RCC 7860 (cell line): ENCODE measurements at regions not wholly inside any gene's neighbourhood (a gene's known extent, or its start where the extent isn't known, plus 50 kb on each side); places are given as distances from the start of the nearest gene placed in this dataset.
A peak's percentile ranks its signal among the peaks of the same experiment; 100 is the strongest.
"Not testable (repeated sequence)": the region's sequence is repeated elsewhere in the genome, so short reads cannot be mapped to it uniquely, and the experiment has no call there.

Source experiments
- DNase-seq: peaks from one replicate; pipeline ENCODE4 v3.0.0-alpha.2; 2015; ENCODE audit warnings: low spot score
- FAIRE-seq: peaks from 2 replicates; lab custom pipeline; 2012; peaks lifted over from hg19 to GRCh38; lab: Jason Lieb, UNC

- FAIRE-seq = peak; percentile 20
- peak; percentile 40 for DNase-seq
These were observed 115.0 kb upstream of the SHISA3 start for GRCh38 chr4:42282081-42282901.

DNA sequence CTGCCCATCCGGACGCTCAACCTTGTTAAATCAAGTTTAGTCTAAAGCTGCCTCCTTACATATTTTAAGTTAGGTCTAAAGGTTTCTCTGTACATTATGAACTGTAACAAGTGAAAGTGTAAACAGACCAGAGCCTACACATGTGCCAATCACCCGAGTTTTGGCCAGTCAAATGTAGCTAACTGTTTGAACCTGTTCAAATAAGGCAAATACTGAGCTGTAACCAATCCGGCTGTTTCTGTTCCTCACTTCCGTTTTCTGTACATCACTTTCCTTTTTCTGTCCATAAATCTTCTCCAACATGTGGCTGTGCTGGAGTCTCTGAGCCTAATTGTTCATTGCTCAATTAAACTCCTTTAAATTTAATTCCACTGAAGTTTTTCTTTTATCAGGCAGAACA, 113.3 kb upstream of the SHISA3 start:
- no peak for FAIRE-seq
- DNase-seq = no peak

DNA sequence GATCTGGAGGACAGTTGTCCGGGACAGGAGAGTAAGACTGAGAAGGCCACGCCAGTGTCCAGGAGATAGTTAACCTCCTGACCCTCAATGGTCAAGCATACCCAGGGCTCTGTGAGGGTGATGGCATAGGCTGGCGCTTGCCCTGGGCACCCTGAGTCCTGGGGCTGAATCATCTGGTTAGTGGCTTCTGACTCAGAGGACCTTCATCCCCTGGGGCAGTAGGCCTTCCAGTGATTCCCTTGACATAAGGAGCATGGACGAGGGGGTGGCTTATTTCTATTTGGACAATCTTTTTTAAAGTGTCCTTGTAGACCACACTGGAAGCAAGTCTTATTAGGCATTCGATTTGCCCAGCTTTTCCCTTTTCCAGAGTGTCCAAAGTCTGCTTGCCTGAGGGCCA, 108.4 kb upstream of the SHISA3 start:
- peak; percentile 46 for DNase-seq
- peak; percentile 52 for FAIRE-seq

DNA sequence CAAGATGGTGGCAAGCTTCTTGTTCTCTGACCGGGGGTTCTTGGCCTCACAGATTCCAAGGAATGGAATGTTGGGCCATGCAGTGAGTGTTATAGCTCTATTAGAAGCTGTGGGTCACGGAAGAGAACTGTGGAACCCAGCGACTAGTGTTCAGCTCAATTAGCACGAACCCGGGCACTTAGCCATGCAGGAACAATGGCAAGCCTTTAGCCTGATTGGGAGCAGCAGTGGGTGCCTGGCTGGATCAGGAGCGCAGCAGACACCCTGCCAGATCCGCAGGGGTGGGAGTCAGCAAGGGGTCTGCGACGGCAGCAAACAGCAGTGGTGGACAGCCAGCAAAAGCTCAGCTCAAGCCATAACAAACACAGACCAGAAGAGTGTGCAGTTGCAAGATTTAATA, 105.1 kb upstream of the SHISA3 start:
- not testable (repeated sequence) for DNase-seq, FAIRE-seq

- DNase-seq (no peak), FAIRE-seq (no peak)
These were observed 103.1 kb upstream of the SHISA3 start for GRCh38 chr4:42293967-42294813.

- FAIRE-seq (no peak), DNase-seq (no peak)
These were observed 101.1 kb upstream of the SHISA3 start for GRCh38 chr4:42296196-42296595.

GRCh38 chr4:42302348-42302747, 94.9 kb upstream of the SHISA3 start:
- FAIRE-seq = no peak
- DNase-seq = no peak

DNA sequence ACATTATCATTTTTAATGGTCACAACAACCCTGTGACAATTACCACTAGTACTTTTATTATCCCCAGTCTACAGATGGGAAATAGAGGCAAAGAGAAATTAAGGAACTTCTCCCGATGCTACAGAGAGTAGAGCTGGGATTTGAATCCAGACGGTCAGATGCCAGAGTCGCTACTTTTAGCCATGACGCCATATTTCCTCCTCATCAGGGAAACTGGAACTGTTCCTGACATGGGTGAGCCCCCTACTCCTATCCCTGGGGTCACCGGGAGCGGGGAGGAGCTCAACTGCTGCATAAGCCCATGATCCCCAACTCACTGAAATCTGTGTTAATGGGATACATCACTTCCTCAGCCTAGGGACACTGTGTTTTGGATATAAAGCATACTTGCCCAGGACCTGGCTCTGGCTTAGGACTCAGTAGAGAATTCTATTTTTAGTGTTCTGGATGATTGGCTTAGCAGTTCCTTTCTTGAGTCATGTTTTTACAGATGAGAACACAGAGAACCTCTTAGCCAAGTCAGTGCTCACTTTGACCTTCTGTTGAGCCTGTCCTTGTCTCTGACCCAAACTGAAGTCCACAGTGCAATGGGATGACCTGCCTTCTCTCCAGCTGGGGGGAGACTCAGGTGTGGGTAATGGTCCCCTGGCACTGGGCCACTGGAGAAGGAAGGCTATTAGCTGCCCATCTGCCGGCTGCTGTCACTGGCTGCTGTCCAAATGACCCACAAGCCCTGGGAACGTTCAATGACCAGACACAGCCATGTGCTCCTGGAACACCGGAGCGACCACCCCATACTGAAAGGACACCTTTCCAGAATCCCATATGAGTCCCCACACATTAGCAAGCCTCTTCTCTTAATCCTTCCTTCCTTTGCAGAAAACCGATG, 90.8 kb upstream of the SHISA3 start:
- no peak for FAIRE-seq
- no peak for DNase-seq

DNA sequence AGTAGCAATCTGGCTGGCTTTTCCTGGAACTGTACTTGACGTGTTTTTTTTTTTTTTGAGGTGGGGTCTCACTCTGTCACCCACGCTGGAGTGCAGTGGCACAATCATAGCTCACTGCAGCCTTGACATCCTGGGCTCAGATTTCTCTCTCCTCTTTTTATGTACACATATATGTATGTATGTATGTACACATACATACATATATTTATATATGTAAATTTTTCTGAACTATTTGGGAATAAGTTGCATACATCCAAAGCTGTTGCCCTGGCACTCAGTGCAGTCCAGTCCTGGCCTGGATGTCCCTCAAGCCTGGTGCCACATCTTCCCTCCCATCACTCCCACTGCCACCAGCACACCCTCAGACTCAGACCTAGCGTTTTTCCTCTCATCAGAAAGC, 89.0 kb upstream of the SHISA3 start:
- FAIRE-seq (no peak), DNase-seq (no peak)

GRCh38 chr4:42309361-42310260, 87.7 kb upstream of the SHISA3 start:
- no peak for DNase-seq
- no peak for FAIRE-seq

DNA sequence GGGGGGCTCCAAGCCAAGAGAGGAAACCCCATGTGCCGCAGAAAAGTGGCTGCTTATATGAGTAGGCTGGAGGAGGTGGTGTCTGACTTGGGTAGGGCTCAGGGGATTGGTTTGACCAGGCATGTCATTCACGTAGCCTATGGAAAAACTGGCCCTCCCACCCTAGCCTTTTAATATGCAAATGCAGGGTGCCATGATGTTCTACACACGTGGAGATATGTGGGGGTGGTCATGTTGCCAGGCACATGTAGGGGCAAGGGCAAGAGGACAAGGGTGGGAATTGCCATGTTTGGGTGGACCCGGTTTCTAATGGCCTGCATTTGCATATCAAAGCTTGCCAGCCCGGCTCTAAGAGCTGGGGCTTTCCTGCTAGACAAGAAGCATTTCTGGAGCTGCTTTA, 86.9 kb upstream of the SHISA3 start:
- no peak for FAIRE-seq
- DNase-seq = no peak

DNA sequence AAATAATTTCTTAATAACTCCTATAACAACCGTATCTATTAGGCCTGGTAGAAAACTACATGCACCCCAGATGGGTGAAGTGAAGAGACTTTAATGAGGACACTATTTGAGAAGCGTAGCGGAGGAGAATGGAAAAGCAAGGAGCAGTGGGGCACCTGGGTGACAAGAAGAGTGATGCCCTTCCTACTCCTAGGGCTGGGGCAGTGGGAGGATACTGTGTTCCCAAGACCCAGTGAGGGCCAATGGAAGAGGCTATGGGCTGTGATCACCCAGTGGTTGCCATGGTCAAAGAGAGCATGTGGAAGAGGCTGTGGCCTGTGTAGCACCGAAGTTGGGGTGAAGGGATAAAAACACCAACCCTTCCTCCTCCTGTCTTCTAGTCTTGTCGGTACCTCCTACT, 86.5 kb upstream of the SHISA3 start:
- FAIRE-seq (no peak), DNase-seq (no peak)

DNA sequence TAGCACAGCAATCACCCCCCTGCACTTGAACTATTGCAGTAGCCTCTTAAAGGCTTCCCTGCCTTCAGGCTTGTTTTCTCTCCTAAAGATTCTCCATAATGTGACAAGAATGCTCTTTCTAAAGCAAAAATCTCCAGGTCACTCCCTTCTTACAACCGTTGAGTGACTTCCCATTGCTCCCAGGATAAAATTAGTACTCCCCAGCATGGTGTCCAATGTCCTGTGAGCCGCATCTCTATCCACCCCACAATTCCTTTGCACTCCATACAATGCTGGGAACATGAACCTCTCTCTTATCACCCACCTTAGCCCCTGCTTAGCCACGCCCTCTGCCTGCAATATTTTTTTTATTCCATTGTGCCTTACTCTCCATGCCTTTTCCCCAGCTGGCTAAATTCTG, 85.7 kb upstream of the SHISA3 start:
- FAIRE-seq (no peak), DNase-seq (no peak)

DNA sequence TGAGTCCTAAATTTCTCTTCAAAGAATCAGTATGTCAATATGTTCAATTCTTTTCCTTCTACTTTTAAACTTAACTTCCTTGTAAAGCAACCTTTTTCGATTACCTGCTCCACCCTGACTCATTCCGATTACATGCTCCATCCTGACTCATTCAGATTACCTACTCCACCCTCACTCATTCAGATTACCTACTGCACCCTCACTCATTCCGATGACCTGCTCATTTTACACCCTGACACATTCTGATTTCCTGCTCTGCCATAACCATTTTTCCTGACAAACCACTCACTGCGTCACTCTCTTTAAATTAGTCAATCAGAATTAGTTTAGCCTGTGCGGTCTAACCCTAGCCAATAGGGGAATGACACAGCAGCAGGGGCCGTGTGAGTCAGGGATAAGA, 83.9 kb upstream of the SHISA3 start:
- not testable (repeated sequence) for DNase-seq, FAIRE-seq

DNA sequence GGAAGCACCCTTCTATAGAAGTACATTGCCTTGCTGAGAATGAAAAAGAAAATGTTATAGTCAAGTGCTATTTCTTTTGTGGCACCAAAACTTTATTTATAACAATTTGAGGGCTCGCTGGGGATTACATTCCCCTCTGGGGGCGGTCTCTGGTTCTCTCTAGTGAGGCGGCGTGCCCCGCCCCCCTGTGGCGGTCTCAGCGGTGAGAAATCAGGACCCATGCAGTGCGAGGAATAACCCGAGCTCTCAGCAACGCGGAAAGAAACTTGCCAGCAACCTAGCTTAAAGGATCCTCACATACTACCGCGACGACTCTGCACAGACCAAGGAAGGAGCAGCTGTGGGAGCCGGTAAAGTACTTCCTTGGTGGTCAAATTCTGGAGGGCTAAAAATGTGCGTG, 83.4 kb upstream of the SHISA3 start:
- DNase-seq = no peak
- FAIRE-seq = no peak

- FAIRE-seq = no peak
- no peak for DNase-seq
These were observed 82.1 kb upstream of the SHISA3 start for GRCh38 chr4:42315231-42315630.

DNA sequence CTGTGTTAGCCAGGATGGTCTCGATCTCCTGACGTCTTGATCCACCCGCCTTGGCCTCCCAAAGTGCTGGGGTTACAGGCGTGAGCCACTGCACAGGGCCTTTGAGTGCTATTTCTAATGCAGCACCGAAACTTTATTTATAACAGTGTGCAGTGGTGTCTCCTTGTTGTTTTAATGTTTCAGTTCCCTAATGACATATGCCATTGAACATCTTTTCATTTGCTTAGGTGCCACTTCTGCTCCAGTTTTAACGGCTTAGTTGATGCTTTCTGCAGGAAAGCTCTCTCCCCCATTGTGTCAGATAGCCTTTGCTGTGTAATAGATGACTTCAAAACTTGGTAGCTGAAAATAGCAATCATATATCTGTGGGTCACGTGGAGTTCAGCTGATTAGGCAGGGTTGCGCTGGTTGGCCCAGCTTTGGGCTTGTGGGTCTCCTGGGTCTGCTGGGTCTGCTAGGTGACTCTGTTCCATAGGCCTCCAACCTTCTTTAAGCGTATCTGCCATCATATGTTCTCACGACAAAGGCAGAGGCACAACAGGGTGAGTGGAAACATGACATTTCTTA, 76.4 kb upstream of the SHISA3 start:
- no peak for DNase-seq
- FAIRE-seq = no peak

DNA sequence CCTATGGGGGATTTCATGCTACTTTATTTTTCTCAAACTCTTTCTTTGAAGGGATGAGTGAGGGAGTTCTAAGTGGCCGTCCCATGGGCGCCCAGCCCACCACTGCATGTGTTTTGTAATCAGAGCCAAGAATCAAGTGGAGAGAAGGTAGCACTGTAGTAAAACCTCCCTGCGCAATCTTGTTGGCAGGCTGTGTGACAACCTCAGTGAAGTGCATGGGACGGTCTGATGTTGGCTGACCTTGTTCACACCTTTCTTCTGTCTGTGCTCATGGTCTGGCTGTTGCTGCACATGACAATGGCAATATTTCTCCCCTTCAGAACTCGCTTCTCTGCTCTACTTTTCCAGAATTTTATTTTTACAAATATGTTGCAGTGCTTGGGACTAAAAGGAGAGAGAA, 71.2 kb upstream of the SHISA3 start:
- FAIRE-seq (no peak), DNase-seq (no peak)

DNA sequence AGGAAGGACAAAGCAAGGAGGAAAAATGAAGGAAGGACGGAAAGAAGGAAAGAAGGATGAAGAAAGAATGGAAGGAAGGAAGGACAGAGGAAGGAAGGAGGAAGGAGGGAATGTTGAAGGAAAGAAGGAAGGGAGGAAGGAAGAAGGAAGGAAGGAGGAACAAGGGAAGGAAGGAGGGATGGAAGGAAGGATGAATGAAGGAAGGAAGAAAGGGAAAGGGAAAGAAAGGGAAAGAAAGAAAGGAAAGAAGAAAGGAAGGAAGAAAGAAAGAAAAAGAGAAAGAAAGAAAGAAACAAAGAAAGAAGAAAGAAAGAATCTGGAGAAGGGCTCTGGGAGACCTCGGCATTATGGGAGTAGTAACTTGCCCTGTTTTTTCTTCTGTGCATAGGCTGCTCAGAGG, 70.8 kb upstream of the SHISA3 start:
- no peak for FAIRE-seq

DNA sequence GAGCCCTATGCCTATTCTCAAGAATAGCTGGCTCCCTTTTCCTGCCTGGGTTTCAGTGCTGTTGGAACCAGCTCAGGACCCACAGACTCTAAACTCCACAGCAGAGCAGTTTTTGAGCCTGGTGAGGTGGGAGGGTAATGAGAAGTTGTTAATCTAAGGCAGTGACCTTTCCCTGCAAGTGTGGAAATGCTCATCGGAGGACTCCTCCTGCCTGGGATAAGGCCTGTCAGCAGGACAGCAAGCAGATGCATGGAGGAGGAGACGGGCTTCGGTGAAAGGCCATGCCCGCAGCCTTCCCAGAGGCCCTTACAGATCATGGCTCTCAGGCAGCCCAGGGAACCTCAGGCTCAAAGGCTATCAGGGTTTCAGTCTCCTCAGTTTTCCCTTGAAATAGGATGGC, 70.0 kb upstream of the SHISA3 start:
- FAIRE-seq (no peak), DNase-seq (no peak)

More for the DNA sequence above, 70.8 kb upstream of the SHISA3 start:
- DNase-seq = no peak
